Stomach smooth muscle (tissue), 2 donors: ENCODE measurements at regions not wholly inside any gene's neighbourhood (a gene's known extent, or its start where the extent isn't known, plus 50 kb on each side); places are given as distances from the start of the nearest gene placed in this dataset.
"Not testable (repeated sequence)": the region's sequence is repeated elsewhere in the genome, so short reads cannot be mapped to it uniquely, and the experiment has no call there.

Source experiments
- H3K27ac ChIP-seq: one replicate; pipeline ENCODE4 v1.7.0; 2013; ENCODE audit warnings: mild to moderate bottlenecking, low read length, inconsistent platforms
- H3K27me3 ChIP-seq, 2 donors: one replicate each; pipeline ENCODE4 v1.7.0; 2013; ENCODE audit warnings: low read length in 2 of 2; ENCODE audit not compliant: insufficient read depth in 2 of 2, control insufficient read depth in 1 of 2
- H3K36me3 ChIP-seq, 2 donors: one replicate each; pipeline ENCODE4 v1.7.0; 2013; ENCODE audit warnings: low read length in 2 of 2; ENCODE audit not compliant: control insufficient read depth in 2 of 2, insufficient read depth in 2 of 2
- H3K4me1 ChIP-seq: one replicate; pipeline ENCODE4 v1.7.0; 2013; ENCODE audit warnings: low read length; ENCODE audit not compliant: control insufficient read depth, insufficient read depth
- H3K4me3 ChIP-seq, 2 donors: one replicate each; pipeline ENCODE4 v1.7.0; 2013; ENCODE audit warnings: low read length in 2 of 2
- H3K9ac ChIP-seq, 2 donors: one replicate each; pipeline ENCODE4 v1.7.0; 2013; ENCODE audit warnings: low read length in 2 of 2, mild to moderate bottlenecking in 1 of 2
- H3K9me3 ChIP-seq, 2 donors: one replicate each; pipeline ENCODE4 v1.7.0; 2013; ENCODE audit warnings: low read length in 2 of 2; ENCODE audit not compliant: control insufficient read depth in 2 of 2
- donor health status: healthy.
- donor health status: Pancreatic carcinoma.

DNA sequence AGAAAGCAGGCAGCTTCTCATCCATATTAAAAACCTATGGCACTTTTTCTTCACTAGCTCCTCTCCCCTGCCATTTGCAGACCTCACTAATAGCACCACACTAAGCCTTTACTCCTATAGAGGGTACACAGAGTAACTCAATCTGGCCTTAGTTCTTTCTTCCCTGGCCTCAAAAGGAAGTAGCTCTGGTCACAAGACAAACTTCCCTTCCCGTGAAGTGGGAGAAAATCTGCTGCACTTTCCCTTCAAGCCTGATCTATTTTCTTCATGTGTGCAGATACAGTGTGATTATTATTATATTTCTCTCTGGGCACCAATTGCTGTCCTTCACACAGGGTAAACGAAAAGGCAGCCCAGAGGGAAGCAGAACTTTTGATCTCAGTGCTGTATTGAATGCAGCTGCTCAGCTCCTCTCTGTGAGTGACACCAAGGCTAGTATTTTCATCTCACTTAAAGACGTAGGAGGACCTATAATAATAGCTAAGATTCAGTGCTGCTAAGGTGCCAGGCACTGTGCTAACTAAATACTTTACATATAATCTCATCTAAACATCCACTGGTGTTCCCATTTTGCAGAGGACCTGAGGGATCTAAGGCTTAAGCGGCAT lies 61.9 kb upstream of the RASGRP1 start:
- Histone ChIP-seq H3K9ac (no peak overlapping the region), H3K9me3 (no peaks in the 10 kb centered on the region), H3K4me3 (no peak overlapping the region), H3K27ac (no peak overlapping the region), H3K27me3 (peaks cover 0 to 2% of the 10 kb centered on the region in 2 donors), H3K4me1 (no peaks in the 10 kb centered on the region), H3K36me3 (no peaks in the 10 kb centered on the region)

DNA sequence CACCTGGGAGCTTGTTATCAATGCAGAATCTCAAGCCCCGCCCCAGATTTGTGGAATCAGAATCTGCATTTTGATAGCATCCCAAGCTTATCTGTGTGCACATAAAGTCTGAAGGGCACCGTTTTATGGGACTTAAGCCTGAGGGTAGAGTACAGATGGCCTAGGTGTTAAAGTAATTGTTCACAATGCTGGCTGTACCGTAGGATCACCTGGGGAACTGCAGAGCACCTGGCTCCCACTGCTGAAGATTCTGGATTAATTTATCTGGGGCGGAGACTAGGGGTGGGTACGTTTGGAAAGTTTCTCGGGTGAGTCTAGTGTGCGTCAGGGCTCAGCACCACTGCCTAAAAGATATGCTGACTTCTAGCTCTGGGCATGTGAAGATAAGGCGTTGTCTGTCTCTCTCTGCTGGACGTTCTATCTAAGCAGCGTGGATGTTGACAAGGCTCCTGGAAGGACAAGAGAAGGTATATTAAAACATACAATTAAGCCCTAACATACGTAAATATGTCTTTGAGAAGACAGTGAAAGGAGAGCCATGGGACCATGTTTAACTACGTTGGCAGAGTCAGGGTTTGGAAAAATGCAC lies 63.2 kb upstream of the RASGRP1 start:
- H3K4me3 ChIP-seq = no peak overlapping the region
- no peak overlapping the region for H3K9ac ChIP-seq
- H3K36me3 ChIP-seq = no peaks in the 10 kb centered on the region
- no peaks in the 10 kb centered on the region for H3K9me3 ChIP-seq
- H3K4me1 ChIP-seq = no peaks in the 10 kb centered on the region
- H3K27me3 ChIP-seq = peaks cover 0 to 5% of the 10 kb centered on the region in 2 donors
- no peak overlapping the region for H3K27ac ChIP-seq

DNA sequence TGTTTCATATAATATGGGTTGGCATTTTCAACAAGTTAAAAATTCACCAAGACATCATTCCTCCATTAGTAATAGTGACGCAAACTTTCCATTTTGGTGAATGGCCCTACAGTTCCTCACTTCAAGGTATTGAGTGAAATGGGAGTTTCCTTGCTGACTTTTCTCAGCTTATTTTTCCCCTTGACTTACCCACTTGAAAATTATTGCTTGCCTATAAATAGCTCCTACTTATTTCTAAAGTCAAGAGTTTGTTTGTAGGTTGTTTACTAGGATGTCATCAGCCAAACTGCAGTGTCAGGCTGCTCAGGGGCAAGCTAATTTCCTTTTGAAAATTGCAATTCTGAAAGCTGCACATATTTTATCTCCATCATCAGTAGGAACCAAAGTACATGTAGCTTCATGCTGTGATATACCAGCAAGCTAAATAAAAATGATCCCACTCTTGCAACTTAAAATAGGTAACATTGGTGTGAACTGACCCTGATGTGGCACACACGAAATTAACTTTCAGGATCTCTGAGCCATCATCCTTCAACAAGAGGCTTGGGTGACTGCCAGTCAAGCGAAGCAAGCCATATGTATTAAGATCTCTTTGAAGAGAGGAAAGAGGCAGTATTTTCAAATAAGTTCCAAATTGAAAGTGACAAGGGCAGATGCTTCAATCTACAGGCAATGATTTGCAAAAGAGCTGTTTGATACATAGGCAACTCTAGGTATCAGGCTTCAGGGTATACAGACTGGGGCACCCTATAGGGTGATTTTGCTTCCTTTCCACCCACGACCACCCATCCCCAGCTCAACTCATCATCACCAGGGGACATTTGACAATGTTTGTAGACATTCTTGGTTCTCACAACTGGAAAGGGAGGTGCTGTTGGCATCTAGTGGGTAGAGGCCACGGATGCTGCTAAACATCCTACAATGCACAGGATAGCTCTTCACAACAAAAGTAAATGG lies 66.8 kb upstream of the RASGRP1 start:
- no peak overlapping the region for H3K9ac ChIP-seq
- no peaks in the 10 kb centered on the region for H3K4me1 ChIP-seq

DNA sequence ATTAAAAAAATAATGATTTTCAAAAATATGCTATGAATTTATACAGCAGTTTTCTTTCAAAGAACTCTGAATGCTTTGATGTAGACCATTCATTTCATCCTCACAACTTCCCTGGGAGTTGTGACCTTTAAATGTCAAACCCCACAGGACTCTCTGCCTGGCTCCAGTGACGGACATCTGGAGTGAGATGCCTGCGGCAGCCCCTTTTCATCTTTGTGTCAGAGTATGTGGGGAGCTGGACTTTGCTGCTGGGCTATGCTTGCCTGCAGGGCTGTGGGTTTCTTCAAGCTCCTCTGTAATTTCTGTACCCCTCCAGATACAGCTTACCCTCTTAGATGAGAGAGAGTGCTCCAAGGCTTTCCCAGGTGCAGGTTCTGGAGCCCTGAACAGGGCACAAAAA lies 70.6 kb upstream of the RASGRP1 start:
- Histone ChIP-seq H3K4me3 (no peak overlapping the region), H3K9ac (no peak overlapping the region), H3K27ac (no peak overlapping the region), H3K36me3 (no peaks in the 10 kb centered on the region), H3K9me3 (no peaks in the 10 kb centered on the region), H3K27me3 (peaks cover 0 to 3% of the 10 kb centered on the region in 2 donors), H3K4me1 (no peaks in the 10 kb centered on the region)

More for the DNA sequence above, 66.8 kb upstream of the RASGRP1 start:
- Histone ChIP-seq H3K36me3 (no peaks in the 10 kb centered on the region), H3K9me3 (no peaks in the 10 kb centered on the region), H3K27me3 (peaks cover 0 to 5% of the 10 kb centered on the region in 2 donors), H3K4me3 (no peak overlapping the region), H3K27ac (no peak overlapping the region)

DNA sequence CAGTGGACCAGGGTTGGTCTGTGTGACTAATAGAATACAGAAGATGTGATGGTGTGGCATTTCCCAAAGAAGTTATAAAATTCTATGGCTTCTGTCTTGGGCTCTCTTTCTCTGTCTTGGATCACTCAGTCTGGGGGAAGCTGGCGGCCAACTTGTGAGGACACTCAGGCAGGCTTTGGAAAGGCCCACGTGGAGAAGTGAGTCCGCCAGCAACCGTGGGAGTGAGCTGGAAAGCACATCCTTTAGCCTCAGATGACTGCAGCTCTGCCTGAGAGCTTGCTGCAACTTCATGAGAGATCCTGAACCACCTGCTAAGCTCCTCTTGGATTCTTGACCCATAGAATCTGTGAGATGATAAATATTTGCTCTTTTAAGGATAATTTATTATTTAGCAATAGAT lies 72.0 kb upstream of the RASGRP1 start:
- H3K4me3 ChIP-seq = no peak overlapping the region
- H3K9ac ChIP-seq = no peak overlapping the region
- peaks cover 0 to 3% of the 10 kb centered on the region in 2 donors for H3K27me3 ChIP-seq
- H3K9me3 ChIP-seq = no peaks in the 10 kb centered on the region
- no peak overlapping the region for H3K27ac ChIP-seq
- no peaks in the 10 kb centered on the region for H3K36me3 ChIP-seq
- no peaks in the 10 kb centered on the region for H3K4me1 ChIP-seq

DNA sequence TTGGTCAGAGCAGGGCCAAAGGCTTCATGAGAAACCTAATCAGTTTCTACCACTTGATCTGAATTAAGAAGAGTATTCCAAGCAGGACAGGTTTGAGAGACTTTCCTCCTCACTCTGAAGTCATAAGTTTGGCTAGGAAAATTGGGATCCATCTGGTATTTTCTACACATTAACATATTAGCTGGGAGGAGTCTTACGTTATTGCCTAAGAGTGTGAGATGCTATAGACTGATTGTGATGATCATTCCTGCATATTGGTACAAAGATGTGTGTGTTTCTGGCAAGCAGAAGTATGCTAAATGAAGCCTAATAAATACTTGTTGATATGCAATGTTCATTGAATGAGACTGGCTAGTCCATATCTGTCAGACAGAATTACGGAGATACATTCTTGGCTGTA lies 73.5 kb upstream of the RASGRP1 start:
- no peak overlapping the region for H3K9ac ChIP-seq
- H3K9me3 ChIP-seq = no peaks in the 10 kb centered on the region
- no peak overlapping the region for H3K4me3 ChIP-seq

DNA sequence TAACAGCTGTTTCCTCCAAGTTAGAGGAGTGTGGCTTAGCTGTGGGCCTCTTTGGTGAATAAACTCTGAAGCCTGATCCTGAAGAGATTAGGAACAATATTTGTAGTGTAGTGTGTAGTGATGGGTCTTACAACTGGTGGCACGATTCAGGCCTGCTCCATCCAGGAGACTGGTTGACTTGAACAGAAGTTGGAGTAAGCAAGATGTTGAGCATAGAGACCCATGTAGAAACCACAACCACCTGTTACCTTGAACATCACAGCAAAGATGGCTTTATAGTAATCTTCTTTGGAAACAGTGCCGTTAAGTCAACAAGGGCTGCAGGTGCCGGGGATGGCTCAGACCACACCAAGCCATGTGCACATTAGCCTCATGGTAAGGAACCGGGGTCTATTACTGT lies 74.2 kb upstream of the RASGRP1 start:
- Histone ChIP-seq H3K4me1 (no peaks in the 10 kb centered on the region), H3K27me3 (no peaks in the 10 kb centered on the region), H3K9ac (no peak overlapping the region), H3K27ac (no peak overlapping the region), H3K36me3 (no peaks in the 10 kb centered on the region), H3K9me3 (no peaks in the 10 kb centered on the region), H3K4me3 (no peak overlapping the region)

More for the DNA sequence above, 73.5 kb upstream of the RASGRP1 start:
- Histone ChIP-seq H3K27ac (no peak overlapping the region), H3K36me3 (no peaks in the 10 kb centered on the region), H3K4me1 (no peaks in the 10 kb centered on the region), H3K27me3 (no peaks in the 10 kb centered on the region)

DNA sequence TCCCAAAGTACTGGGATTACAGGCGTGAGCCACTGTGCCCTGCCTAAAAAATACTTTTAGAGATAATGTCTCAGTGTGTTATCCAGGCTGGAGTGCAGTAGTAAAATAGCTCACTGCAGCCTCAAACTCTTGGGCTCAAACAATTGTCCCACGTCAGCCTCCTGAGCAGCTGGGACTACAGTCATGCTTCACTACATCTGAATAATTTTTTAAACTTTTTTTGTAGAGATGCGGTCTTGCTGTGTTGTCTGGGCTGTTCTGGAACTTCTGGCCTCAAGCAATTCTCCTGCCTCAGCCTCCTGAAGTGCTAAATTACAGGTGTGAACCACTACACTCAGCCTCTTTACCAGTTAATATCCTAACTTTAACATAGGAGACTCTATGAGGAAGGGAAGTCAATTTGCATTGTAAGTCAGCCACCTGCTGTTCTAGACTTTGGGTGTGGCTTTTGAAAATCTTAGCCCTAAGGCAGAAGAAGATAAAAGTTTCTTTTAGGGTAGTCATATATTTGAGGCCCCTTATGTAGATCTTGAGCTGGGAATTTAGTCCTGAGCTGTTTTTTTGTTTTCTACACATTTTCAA lies 78.2 kb upstream of the RASGRP1 start:
- Histone ChIP-seq H3K4me3 (no peak overlapping the region), H3K9me3 (no peaks in the 10 kb centered on the region), H3K9ac (no peak overlapping the region), H3K27ac (no peak overlapping the region), H3K36me3 (no peaks in the 10 kb centered on the region), H3K27me3 (no peaks in the 10 kb centered on the region), H3K4me1 (no peaks in the 10 kb centered on the region)

DNA sequence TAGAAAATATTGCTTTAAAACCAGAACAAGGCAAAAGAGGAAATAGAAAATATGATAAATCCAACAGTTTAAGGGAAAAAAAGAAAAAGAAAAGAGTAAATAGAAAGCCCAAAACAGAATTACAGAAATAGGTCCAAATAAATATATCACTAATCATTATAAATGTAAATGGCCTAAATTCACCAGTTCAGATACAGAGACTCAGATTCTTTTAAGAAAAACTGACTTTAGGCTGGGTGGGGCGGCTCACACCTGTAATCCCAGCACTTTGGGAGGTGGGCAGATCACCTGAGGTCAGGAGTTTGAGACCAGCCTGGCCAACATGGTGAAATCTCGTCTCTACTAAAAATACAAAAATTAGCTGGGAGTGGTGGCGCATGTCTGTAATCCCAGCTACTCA lies 79.7 kb upstream of the RASGRP1 start:
- H3K9ac ChIP-seq, H3K9me3 ChIP-seq, H3K36me3 ChIP-seq, H3K27me3 ChIP-seq, H3K4me1 ChIP-seq, H3K27ac ChIP-seq, H3K4me3 ChIP-seq: not testable (repeated sequence)

DNA sequence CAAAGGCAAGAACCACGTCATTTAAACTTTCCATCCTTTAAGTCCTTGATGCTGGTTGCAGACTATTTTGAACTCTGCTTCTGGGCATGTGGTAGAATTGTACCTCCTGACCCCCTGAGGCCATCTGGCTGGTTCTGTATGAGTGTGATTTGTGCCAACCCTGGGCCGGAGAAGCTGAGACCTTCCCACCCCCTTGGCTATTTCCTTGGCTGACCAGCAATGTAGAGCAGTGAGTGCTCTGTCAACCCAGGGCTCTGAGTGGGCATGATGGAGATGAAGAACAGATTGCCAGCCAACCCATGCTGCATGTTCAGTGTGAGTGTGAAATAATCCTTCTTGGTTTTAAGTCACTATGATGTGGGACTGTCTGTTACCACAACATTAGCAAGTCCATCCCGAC lies 82.1 kb upstream of the RASGRP1 start:
- Histone ChIP-seq H3K27me3 (no peaks in the 10 kb centered on the region), H3K9ac (no peak overlapping the region), H3K27ac (no peak overlapping the region), H3K9me3 (no peaks in the 10 kb centered on the region), H3K36me3 (no peaks in the 10 kb centered on the region), H3K4me3 (no peak overlapping the region), H3K4me1 (no peaks in the 10 kb centered on the region)
